IMR-90 (cell line): ENCODE measurements at regions not wholly inside any gene's neighbourhood (a gene's known extent, or its start where the extent isn't known, plus 50 kb on each side); places are given as distances from the start of the nearest gene placed in this dataset.

Source experiments
- BHLHE40 ChIP-seq: fragments of 150-350 bp; IDR thresholded peaks from 2 replicates; pipeline ENCODE4 v1.6.1; 2016; ENCODE audit warnings: mild to moderate bottlenecking, low read depth, low read length
- CEBPB ChIP-seq: IDR thresholded peaks from 2 replicates; pipeline ENCODE4 v1.6.1; 2012; ENCODE audit warnings: low read depth, low read length, improper control_type of control experiment
- CHD1 ChIP-seq: IDR thresholded peaks from 2 replicates; pipeline ENCODE4 v1.6.1; 2012; ENCODE audit warnings: low read depth, low read length, improper control_type of control experiment
- ELK1 ChIP-seq: fragments of 150-350 bp; IDR thresholded peaks from 2 replicates; pipeline ENCODE4 v1.6.1; 2016; ENCODE audit warnings: low read depth, mild to moderate bottlenecking, low read length, moderate library complexity, borderline replicate concordance
- FOS ChIP-seq: fragments of 150-350 bp; IDR thresholded peaks from 2 replicates; pipeline ENCODE4 v1.6.1; 2016; ENCODE audit warnings: low read depth, low read length
- MAFK ChIP-seq: IDR thresholded peaks from 2 replicates; pipeline ENCODE4 v1.6.1; 2012; ENCODE audit warnings: low read depth, low read length, improper control_type of control experiment
- NFE2L2 ChIP-seq: fragments of 150-350 bp; IDR thresholded peaks from 2 replicates; pipeline ENCODE4 v1.6.1; 2016; ENCODE audit warnings: low read depth, mild to moderate bottlenecking, low read length
- POLR2A ChIP-seq: IDR thresholded peaks from 2 replicates; pipeline ENCODE4 v1.6.1; 2012; ENCODE audit warnings: mild to moderate bottlenecking, low read depth, low read length
- RAD21 ChIP-seq: IDR thresholded peaks from 2 replicates; pipeline ENCODE4 v1.6.1; 2012; ENCODE audit warnings: low read length, improper control_type of control experiment
- RCOR1 ChIP-seq: IDR thresholded peaks from 2 replicates; pipeline ENCODE4 v1.6.1; 2012; ENCODE audit warnings: mild to moderate bottlenecking, low read length, improper control_type of control experiment; ENCODE audit not compliant: insufficient replicate concordance
- SMC3 ChIP-seq: fragments of 150-350 bp; IDR thresholded peaks from 2 replicates; pipeline ENCODE4 v1.6.1; 2016; ENCODE audit warnings: low read depth, mild to moderate bottlenecking, antibody characterized with exemption, low read length, moderate library complexity
- TF ChIP-seq, protein P1 (sequence below): conservative IDR thresholded peaks from 2 replicates; pipeline ENCODE4 v1.5.1; 2012; ENCODE audit warnings: mild to moderate bottlenecking, low read depth, low read length, improper control_type of control experiment
- TF ChIP-seq, protein P2 (sequence below): fragments of 150-350 bp; IDR thresholded peaks from 2 replicates; pipeline ENCODE4 v1.6.1; 2017; ENCODE audit warnings: mild to moderate bottlenecking, antibody characterized with exemption, low read length, low read depth

GRCh38 chr7:130941322-130942210, 207.6 kb upstream of the KLF14 start:
- TF ChIP-seq, protein P1, sequence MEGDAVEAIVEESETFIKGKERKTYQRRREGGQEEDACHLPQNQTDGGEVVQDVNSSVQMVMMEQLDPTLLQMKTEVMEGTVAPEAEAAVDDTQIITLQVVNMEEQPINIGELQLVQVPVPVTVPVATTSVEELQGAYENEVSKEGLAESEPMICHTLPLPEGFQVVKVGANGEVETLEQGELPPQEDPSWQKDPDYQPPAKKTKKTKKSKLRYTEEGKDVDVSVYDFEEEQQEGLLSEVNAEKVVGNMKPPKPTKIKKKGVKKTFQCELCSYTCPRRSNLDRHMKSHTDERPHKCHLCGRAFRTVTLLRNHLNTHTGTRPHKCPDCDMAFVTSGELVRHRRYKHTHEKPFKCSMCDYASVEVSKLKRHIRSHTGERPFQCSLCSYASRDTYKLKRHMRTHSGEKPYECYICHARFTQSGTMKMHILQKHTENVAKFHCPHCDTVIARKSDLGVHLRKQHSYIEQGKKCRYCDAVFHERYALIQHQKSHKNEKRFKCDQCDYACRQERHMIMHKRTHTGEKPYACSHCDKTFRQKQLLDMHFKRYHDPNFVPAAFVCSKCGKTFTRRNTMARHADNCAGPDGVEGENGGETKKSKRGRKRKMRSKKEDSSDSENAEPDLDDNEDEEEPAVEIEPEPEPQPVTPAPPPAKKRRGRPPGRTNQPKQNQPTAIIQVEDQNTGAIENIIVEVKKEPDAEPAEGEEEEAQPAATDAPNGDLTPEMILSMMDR = no peak
- no peak for TF ChIP-seq NFE2L2
- no peak for TF ChIP-seq RCOR1
- peak; percentile 60 for TF ChIP-seq POLR2A
- peak; percentile 19 for TF ChIP-seq RAD21
- peak; percentile 76 for TF ChIP-seq MAFK
- no peak for TF ChIP-seq CEBPB
- TF ChIP-seq CHD1 = no peak; the same call in 1 of the 2 replicates
- TF ChIP-seq SMC3 = no peak
- no peak for TF ChIP-seq FOS
- TF ChIP-seq, protein P2, sequence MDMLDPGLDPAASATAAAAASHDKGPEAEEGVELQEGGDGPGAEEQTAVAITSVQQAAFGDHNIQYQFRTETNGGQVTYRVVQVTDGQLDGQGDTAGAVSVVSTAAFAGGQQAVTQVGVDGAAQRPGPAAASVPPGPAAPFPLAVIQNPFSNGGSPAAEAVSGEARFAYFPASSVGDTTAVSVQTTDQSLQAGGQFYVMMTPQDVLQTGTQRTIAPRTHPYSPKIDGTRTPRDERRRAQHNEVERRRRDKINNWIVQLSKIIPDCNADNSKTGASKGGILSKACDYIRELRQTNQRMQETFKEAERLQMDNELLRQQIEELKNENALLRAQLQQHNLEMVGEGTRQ = peak; percentile 72; the same call in 1 of the 2 replicates
- no peak for TF ChIP-seq BHLHE40
- TF ChIP-seq ELK1 = no peak
